Epithelial cell of esophagus (primary cell): ENCODE measurements at regions not wholly inside any gene's neighbourhood (a gene's known extent, or its start where the extent isn't known, plus 50 kb on each side); places are given as distances from the start of the nearest gene placed in this dataset.

ENCODE experiments used
- DNase-seq: peaks from one replicate; pipeline ENCODE4 v3.0.0; 2010; ENCODE audit warnings: low read depth
- H3K4me3 ChIP-seq: 2 replicates; pipeline ENCODE4 v1.5.1; 2011; ENCODE audit warnings: mild to moderate bottlenecking, low read length, control low read depth
- CTCF ChIP-seq: IDR thresholded peaks from 2 replicates; pipeline ENCODE4 v1.5.1; 2011; ENCODE audit warnings: low read depth, mild to moderate bottlenecking, low read length, control low read depth, inconsistent platforms; ENCODE audit not compliant: insufficient read depth; ENCODE audit errors: missing control alignments

GRCh38 chr9:89664896-89665329 is 60.1 kb downstream of the GADD45G start:
- peak; percentile 34 for DNase-seq
- no peak overlapping the region for H3K4me3 ChIP-seq
- no peak for TF ChIP-seq CTCF

DNA sequence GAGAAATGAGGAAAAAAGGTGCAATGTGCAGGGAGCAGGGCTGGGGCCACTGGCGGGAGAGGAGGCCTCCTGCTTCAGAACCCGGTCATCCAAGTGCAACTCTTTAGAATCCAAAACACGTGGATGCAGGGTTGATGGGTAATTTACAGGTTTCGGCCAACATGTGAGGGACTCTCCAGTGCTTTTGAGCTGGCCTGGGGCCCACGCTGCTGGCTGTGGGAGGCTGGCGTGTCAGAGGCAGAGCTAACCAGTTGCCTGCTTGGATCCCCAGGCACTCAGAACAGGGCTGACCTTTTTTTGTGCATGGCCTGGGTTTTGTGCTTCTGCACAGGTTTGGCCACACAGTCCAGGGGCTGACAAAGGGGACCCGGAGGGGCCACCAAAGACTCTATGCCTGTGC is 61.6 kb downstream of the GADD45G start:
- TF ChIP-seq CTCF: no peak
- DNase-seq: no peak
- no peak overlapping the region for H3K4me3 ChIP-seq

- H3K4me3 ChIP-seq: no peak overlapping the region
- DNase-seq: no peak
- no peak for TF ChIP-seq CTCF
Measured at GRCh38 chr9:89666950-89667349, 62.1 kb downstream of the GADD45G start.

- no peak for DNase-seq
- TF ChIP-seq CTCF: no peak
- no peak overlapping the region for H3K4me3 ChIP-seq
Measured at GRCh38 chr9:89667726-89668125, 62.9 kb downstream of the GADD45G start.

- DNase-seq: no peak
- TF ChIP-seq CTCF: no peak
- H3K4me3 ChIP-seq: no peak overlapping the region
Measured at GRCh38 chr9:89668216-89668865, 63.5 kb downstream of the GADD45G start.

- DNase-seq: no peak
- no peak overlapping the region for H3K4me3 ChIP-seq
- TF ChIP-seq CTCF: no peak
Measured at GRCh38 chr9:89668866-89669246, 64.0 kb downstream of the GADD45G start.

- DNase-seq: no peak
- no peak for TF ChIP-seq CTCF
- no peak overlapping the region for H3K4me3 ChIP-seq
Measured at GRCh38 chr9:89669361-89669842, 64.6 kb downstream of the GADD45G start.
